Liver (tissue), 8 donors: ENCODE measurements at regions not wholly inside any gene's neighbourhood (a gene's known extent, or its start where the extent isn't known, plus 50 kb on each side); places are given as distances from the start of the nearest gene placed in this dataset.

ENCODE experiments used
- DNase-seq: peaks from one replicate; pipeline ENCODE4 v3.0.0-alpha.2; 2017; ENCODE audit warnings: low spot score
- H3K27ac ChIP-seq, 2 donors: one replicate each; pipeline ENCODE4 v1.7.0; 2013; ENCODE audit warnings: inconsistent platforms in 2 of 2, low read length in 2 of 2, control low read depth in 1 of 2, low read depth in 1 of 2, mild to moderate bottlenecking in 1 of 2
- H3K27me3 ChIP-seq, 4 donors: one replicate each; pipeline versions ENCODE4 v1.6.1 to v1.7.0; 2013; ENCODE audit warnings: low read length in 3 of 4, inconsistent platforms in 1 of 4, mild to moderate bottlenecking in 1 of 4, moderate library complexity in 1 of 4; ENCODE audit not compliant: control insufficient read depth in 4 of 4, insufficient read depth in 4 of 4
- H3K36me3 ChIP-seq, 4 donors: one replicate each; pipeline versions ENCODE4 v1.6.1 to v1.7.0; 2013; ENCODE audit warnings: low read length in 3 of 4, mild to moderate bottlenecking in 3 of 4, low read depth in 1 of 4, moderate library complexity in 1 of 4; ENCODE audit not compliant: control insufficient read depth in 4 of 4, insufficient read depth in 3 of 4
- H3K4me1 ChIP-seq, 4 donors: one replicate each; pipeline versions ENCODE4 v1.6.1 to v1.7.0; 2013; ENCODE audit warnings: low read length in 3 of 4, mild to moderate bottlenecking in 3 of 4, moderate library complexity in 1 of 4; ENCODE audit not compliant: control insufficient read depth in 4 of 4, insufficient read depth in 4 of 4
- H3K4me3 ChIP-seq, 3 donors: one replicate each; pipeline versions ENCODE4 v1.6.1 to v1.7.0; 2013; ENCODE audit warnings: low read length in 3 of 3, control low read depth in 1 of 3, low read depth in 1 of 3, mild to moderate bottlenecking in 1 of 3
- H3K9ac ChIP-seq, 2 donors: one replicate each; pipeline ENCODE4 v1.7.0; 2013; ENCODE audit warnings: low read length in 2 of 2, mild to moderate bottlenecking in 2 of 2, moderate library complexity in 2 of 2, control low read depth in 1 of 2, low read depth in 1 of 2
- H3K9me3 ChIP-seq, 4 donors: one replicate each; pipeline versions ENCODE4 v1.6.1 to v1.7.0; 2013; ENCODE audit warnings: low read length in 3 of 4; ENCODE audit not compliant: control insufficient read depth in 4 of 4
- ATF3 ChIP-seq: IDR thresholded peaks from 2 replicates; pipeline ENCODE4 v1.6.1; 2016; ENCODE audit warnings: antibody characterized with exemption
- CTCF ChIP-seq: fragments of 150-350 bp; IDR thresholded peaks from 2 replicates; pipeline ENCODE4 v1.5.1; 2017; ENCODE audit warnings: improper control_type of control experiment, low read depth, low read length; ENCODE audit not compliant: missing input control
- EGR1 ChIP-seq, 2 donors: IDR thresholded peaks; 2 replicates each; pipeline ENCODE4 v1.6.1; 2016 to 2018; ENCODE audit warnings: antibody characterized with exemption in 2 of 2, low read depth in 2 of 2
- FOXA1 ChIP-seq: IDR thresholded peaks from 2 replicates; pipeline ENCODE4 v1.6.1; 2016; ENCODE audit warnings: antibody characterized with exemption
- FOXA2 ChIP-seq: IDR thresholded peaks from 2 replicates; pipeline ENCODE4 v1.6.1; 2016; ENCODE audit warnings: antibody characterized with exemption
- GABPA ChIP-seq, 2 donors: IDR thresholded peaks in 1 of 2; conservative IDR thresholded peaks in 1 of 2; 2 replicates each; pipeline ENCODE4 v1.6.1; 2016; ENCODE audit warnings: antibody characterized with exemption in 2 of 2, mild to moderate bottlenecking in 1 of 2, moderate library complexity in 1 of 2
- HNF4A ChIP-seq, 2 donors: conservative IDR thresholded peaks; 2 replicates each; pipeline ENCODE4 v1.6.1; 2016; ENCODE audit warnings: antibody characterized with exemption in 2 of 2, mild to moderate bottlenecking in 2 of 2
- HNF4G ChIP-seq: IDR thresholded peaks from 2 replicates; pipeline ENCODE4 v1.6.1; 2016; ENCODE audit warnings: antibody characterized with exemption
- JUND ChIP-seq, 2 donors: IDR thresholded peaks; 2 replicates each; pipeline ENCODE4 v1.6.1; 2016; ENCODE audit warnings: antibody characterized with exemption in 2 of 2
- MAX ChIP-seq: IDR thresholded peaks from 2 replicates; pipeline ENCODE4 v1.6.1; 2016; ENCODE audit warnings: antibody characterized with exemption
- NR2F2 ChIP-seq: IDR thresholded peaks from 2 replicates; pipeline ENCODE4 v1.6.1; 2016; ENCODE audit warnings: antibody characterized with exemption
- RAD21 ChIP-seq, 2 donors: IDR thresholded peaks; 2 replicates each; pipeline ENCODE4 v1.6.1; 2016; ENCODE audit warnings: antibody characterized with exemption in 2 of 2, mild to moderate bottlenecking in 2 of 2
- REST ChIP-seq: IDR thresholded peaks from 2 replicates; pipeline ENCODE4 v1.6.1; 2016; ENCODE audit warnings: antibody characterized with exemption, mild to moderate bottlenecking
- RXRA ChIP-seq, 2 donors: IDR thresholded peaks; 2 replicates each; pipeline ENCODE4 v1.6.1; 2017 to 2018; ENCODE audit warnings: antibody characterized with exemption in 2 of 2, mild to moderate bottlenecking in 1 of 2
- SP1 ChIP-seq: IDR thresholded peaks from 2 replicates; pipeline ENCODE4 v1.6.1; 2018; ENCODE audit warnings: antibody characterized with exemption, mild to moderate bottlenecking
- TAF1 ChIP-seq: conservative IDR thresholded peaks from 2 replicates; pipeline ENCODE4 v1.6.1; 2016; ENCODE audit warnings: antibody characterized with exemption, mild to moderate bottlenecking
- YY1 ChIP-seq: IDR thresholded peaks from 2 replicates; pipeline ENCODE4 v1.6.1; 2016; ENCODE audit warnings: antibody characterized with exemption, mild to moderate bottlenecking
- ZBTB33 ChIP-seq: IDR thresholded peaks from 2 replicates; pipeline ENCODE4 v1.6.1; 2016; ENCODE audit warnings: antibody characterized with exemption
- WGBS: extraction: QIAGEN DNeasy Blood & Tissue Kit; methylation state at CpG from one replicate; pipeline ENCODE4 v1.1.7; 2013; 5-methylcytosine and 5-hydroxymethylcytosine counted together
- donor health status: healthy.
- donor health status: healthy.
- donor health status: healthy.
- donor health status: healthy.
- donor health status: healthy.

GRCh38 chr4:152153476-152154270 is 382.2 kb downstream of the FBXW7 start (continued):
- TF ChIP-seq TAF1 (no peak), CTCF (no peak), MAX (no peak)

- Histone ChIP-seq H3K27me3 (no peaks in the 10 kb centered on the region), H3K4me1 (no peaks in the 10 kb centered on the region), H3K36me3 (no peaks in the 10 kb centered on the region), H3K27ac (no peak overlapping the region), H3K9me3 (peaks cover 0 to 17% (median 4%) of the 10 kb centered on the region in 4 donors), H3K9ac (no peak overlapping the region), H3K4me3 (no peak overlapping the region)
- TF ChIP-seq FOXA2 (no peak), RAD21 (IDR thresholded peaks at IDR 0.05) (no peak), ATF3 (no peak), YY1 (no peak), HNF4G (no peak), TAF1 (no peak), JUND (IDR thresholded peaks at IDR 0.05) (no peak), CTCF (no peak), SP1 (no peak), REST (no peak), MAX (no peak), ZBTB33 (no peak), RXRA (IDR thresholded peaks at IDR 0.05) (no peak), NR2F2 (no peak), GABPA (IDR thresholded peaks at IDR 0.05 in 1 of 2, conservative IDR thresholded peaks at IDR 0.05 in 1 of 2) (no peak), EGR1 (IDR thresholded peaks at IDR 0.05; ENCODE audit: low read depth in 2 of 2) (no peak), HNF4A (conservative IDR thresholded peaks at IDR 0.05) (no peak), FOXA1 (no peak)
- no peak for DNase-seq
- 84% methylated on average over 3 of the region's 3 CpGs for WGBS
Observed at GRCh38 chr4:152150214-152150613, 385.7 kb downstream of the FBXW7 start.
